NOMO-1 treated with DMSO at 0.1 percent for 48 hours (cell line): ENCODE measurements at regions not wholly inside any gene's neighbourhood (a gene's known extent, or its start where the extent isn't known, plus 50 kb on each side); places are given as distances from the start of the nearest gene placed in this dataset.
"Not testable (repeated sequence)": the region's sequence is repeated elsewhere in the genome, so short reads cannot be mapped to it uniquely, and the experiment has no call there.

Source experiments
- DNase-seq: peaks from one replicate; lab custom pipeline; 2025; ENCODE audit not compliant: unreplicated experiment; lab: John Stamatoyannopoulos, UW

DNA sequence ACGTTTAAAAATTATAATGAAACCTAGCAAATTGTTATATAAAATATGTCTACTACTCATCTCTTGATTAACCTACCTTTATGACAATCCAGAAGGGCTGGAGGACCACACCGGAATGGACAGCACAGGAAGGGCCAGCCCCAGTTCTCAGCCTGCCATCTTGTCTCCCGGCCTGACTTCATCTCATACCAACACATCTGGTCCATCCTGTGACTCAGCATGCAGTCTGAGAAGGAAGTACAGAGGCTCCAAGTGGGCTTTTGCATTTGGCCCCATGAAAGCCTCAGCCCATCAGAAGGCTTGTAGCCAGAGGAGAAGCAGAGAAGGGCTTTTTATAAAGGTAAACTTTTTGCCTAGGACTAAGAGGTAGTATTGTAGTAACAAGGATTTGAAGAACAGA is 436.6 kb downstream of the MRPL39 start:
- DNase-seq = no peak

DNA sequence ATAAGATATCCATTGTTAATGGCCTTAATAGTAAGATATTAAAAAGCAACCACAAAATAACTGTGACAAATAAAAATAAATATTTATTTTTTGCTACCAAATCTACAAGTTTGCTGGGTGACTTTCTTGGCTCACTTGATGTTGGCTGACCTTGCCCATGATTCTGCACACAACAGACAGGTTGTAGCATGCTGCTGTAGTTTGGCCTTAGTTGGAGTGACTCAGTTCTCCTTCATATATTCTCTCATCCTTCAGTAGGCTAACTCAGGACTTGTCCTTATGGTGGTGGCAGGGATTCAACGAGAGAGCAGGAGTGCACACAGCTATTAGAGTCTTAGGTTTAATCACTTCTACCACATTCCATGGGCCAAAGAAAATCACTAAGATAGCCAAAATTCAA is 437.9 kb downstream of the MRPL39 start:
- DNase-seq = no peak

DNA sequence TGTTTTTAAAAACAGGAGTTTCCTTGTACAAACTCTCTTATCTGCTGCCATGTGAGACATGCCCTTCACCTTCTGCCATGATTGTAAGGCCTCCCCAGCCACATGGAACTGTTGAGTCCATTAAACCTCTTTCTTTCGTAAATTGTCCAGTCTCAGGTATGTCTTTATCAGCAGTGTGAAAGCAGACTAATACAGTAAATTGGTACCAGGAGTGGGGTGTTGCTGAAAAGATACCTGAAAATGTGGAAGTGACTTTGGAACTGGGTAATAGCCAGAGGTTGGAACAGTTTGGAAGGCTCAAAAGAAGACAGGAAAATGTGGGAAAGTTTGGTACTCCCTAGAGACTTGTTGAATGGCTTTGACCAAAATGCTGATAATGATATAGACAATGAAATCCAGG is 440.4 kb downstream of the MRPL39 start:
- not testable (repeated sequence) for DNase-seq

DNA sequence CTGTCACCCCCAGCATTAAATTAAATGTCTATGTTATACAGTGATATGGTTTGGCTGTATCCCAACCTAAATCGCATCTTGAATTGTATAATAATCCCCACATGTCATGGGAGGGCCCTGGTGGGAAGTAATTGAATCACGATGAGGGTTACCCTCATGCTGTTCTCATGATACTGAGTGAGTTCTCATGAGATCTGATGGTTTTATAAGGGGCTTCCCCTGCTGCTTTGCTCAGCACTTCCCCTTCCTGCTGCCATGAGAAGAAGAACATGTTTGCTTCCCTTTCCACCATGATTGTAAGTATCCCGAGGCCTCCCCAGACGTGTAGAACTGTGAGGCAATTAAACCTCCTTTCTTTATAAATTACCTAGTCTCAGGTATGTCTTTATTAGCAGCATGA is 445.7 kb downstream of the MRPL39 start:
- no peak for DNase-seq

DNA sequence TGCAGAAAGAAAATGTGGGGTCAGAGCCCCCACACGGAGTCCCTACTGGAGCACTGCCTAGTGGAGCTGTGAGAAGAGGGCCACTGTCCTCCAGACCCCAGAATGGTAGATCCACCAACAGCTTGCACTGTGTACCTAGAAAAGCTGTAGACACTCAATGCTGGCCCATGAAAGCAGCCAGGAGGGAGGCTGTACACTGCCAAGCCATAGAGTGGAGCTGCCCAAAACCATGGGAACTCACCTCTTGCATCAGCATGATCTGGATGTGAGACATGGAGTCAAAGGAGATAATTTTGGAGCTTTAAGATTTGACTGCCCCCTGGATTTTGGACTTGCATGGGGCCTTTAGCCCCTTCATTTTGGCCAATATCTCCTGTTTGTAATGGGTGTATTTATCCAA is 452.3 kb downstream of the MRPL39 start:
- DNase-seq = not testable (repeated sequence)

DNA sequence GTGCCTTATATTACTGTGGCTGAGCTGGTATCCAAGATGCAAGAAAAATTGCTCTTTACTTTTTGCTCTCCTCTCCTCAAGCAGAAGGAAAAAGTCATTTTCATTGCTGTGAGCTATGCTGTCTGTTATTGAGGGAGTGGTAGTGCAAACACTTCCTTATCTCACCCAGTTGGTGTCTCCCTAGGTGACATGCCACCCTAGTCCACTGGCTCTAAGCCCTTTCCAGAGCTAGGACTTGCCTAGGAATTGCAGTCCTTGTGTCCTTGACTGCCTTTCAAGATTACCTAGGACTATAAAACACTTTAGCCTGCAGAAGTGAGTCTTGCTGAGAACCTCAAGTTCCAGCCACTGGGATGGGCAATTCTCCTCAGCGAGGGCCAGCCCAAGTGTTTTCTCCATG is 458.3 kb downstream of the MRPL39 start:
- no peak for DNase-seq

DNA sequence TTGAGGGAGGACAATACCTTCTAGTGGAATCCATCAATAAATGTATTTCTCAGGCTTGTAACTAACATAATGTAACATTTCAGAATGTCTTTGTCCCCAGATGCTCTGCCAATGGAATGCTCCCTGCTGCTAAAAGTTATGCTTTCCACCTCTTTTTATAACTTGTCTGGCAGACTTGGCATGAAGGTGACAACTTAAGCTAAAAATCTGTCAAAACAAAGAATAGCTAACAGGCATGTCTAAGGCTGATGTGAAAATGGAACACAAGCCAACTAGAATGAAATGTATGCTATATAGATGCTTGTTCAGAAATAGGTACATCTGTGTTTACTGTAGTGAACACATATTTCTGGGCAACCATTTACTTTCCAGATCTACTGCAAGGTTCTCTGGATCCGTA is 467.9 kb downstream of the MRPL39 start:
- DNase-seq = no peak

DNA sequence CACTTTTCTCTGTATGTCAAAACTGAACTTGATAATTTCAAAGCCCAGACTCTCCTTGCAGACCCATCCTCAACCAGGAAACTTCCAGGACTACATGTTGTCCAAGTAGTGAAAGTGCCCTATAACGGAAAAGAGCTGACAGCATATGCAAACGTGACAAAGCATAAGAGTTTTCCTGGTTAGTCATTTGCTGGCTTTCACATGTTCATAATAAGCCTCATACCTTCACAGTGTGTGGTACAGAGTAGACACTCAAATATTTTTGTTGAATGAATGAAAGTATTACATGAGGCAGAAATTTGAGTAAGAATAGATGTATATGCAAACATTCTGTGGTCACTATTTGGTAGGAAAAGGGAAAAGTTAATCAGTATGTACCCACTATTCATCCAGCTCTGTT is 473.3 kb downstream of the MRPL39 start:
- DNase-seq = no peak

DNA sequence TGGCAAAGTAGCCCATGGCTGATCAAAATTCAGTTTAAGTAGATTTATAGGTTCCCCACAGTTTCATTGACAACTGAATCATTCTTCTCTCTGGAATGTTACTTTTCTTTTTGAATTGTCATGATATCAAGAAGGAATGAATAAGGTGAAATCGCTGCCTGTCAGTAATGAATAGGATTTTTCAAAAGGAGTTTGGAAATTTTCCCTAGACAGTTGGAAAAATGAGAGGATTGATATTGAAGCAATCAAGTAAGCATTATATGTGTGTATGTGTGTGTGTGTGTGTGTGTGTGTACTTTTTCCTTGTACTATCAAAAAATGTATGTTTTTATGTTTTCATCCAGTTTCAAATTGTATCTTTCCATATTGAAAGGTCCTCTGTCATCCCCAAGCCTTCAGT is 479.5 kb downstream of the MRPL39 start:
- no peak for DNase-seq

DNA sequence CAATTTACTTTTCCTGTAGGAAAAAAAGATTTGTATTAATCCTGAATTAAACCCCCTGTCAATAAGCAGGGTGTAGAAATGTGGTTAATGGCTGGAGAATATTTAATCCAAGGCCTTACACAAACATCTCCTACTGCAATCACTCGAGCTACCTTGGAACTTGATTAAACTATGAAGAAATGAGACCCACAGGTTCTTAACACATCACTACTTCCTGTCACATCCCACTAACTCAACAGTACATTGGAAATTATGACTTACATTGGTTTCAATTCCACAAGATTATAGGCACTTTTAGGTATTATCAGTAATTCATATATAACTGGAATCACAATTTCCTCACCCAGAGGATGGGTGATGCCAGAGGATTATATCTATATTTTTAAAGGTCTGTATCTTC is 480.3 kb downstream of the MRPL39 start:
- no peak for DNase-seq

DNA sequence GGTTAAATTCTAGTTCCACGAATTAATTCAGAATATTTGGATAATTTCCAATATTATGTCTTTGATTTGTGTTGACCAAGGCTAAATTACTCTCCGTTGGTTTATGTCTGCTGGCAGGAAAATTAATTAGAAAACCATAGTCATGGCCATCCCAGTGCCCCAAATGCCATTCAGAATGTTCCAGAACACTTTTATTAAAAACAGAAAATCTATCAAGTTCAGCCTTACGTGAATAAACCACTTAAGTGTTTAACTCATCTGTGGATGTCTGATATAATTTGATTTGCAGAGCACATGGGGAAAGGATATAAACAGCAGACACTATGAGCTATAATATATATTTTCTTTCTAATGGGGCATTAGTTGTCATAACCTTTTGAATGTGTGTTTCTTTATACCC is 480.7 kb downstream of the MRPL39 start:
- no peak for DNase-seq

DNA sequence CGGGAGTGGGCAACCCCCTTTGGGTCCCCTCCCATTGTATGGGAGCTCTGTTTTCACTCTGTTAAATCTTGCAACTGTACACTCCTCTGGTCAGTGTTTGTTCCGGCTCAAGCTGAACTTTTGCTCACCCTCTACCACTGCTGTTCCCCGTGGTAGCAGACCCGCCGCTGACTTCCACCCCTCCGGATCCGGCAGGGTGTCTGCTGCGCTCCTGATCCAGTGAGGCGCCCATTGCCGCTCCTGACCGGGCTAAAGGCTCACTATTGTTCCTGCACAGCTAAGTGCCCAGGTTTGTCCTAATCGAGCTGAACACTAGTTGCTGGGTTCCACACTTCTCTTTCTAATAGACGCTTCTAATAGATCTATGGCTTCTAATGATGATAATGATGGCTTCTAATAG is 488.6 kb downstream of the MRPL39 start:
- DNase-seq = no peak

DNA sequence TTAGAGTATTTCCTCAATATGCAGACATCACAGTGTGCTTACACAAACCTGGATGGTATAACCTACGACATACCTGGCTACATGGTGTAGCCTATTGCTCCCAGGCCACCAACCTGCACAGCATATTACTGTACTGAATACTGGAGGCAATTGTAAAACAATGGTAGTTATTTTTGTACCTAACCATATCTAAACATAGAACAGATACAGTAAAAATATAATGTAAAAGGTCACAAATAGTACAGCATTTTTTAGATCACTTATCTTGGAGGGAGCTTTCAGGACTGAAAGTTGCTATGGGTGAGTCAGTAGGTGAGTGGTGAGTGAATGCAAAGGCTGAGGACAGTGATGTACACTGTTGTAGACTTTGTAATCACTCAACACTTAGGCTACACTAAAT is 492.3 kb downstream of the MRPL39 start:
- DNase-seq = no peak

DNA sequence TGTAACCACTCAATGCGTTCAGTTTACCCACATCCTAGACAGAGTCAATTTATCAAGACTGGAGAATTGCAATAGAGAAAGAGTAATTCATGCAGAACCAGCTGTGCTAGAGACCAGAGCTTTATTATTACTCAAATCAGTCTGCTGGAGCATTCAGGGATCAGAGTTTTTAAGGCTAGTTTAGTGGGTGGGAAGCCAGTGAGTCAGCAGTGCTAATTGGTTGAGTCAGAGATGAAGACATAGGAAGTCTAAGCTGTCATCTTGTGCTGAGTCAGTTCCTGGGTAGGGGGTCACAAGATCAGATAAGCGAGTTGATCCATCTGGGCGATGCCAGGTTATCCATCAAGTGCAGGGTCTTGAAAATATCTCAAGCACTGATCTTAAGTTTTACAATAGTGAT is 499.6 kb downstream of the MRPL39 start:
- peak; percentile 38 for DNase-seq

DNA sequence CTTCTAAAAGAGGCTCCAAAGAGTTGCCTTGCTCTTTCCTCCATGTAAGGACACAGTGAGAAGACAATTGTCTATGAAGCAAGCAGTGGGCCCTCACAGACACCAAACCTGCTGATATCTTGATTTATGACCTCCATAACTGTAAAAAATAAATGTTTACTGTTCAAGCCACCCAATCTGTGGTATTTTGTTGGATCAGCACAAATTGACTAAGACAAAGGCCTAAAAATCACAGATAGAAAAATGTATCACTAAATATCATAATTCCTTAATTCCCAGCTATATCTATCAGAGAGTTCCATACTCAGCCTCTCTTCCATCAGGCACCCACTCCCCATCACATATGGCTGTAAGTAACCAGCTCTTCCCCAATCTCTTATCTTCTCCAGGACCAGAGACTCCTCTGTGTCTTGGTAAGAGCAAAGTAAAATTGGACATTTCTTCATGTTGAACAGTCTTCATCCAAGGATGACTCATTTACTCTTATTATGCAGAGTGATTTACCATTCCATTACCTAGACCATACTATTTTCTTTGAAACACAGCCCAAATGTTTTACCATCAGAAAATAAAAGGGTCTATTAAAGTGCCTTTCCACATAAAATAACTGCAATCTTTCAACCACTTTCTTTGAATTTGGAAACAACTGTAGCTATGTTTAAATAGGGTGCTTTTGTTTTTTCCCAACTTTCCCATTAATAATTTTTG is 503.6 kb downstream of the MRPL39 start:
- DNase-seq = no peak

DNA sequence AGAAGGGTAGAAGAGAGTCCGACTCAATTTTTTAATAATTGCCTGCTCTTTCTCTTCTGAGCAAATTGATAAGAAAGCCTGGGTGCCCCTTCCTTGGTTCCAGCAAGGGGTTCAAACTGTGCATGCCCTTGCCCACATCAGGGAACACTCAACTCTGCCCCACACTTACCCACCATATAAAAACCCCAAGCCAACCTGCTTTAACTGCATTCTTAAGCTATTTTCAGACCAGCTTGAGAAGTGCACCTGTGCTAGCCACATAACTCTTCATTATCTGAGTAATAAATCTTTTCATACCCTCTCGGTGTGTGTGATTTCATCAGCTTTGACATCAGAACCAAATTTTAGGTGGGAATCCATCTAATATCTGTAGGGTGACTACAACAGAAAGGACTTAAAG is 509.6 kb downstream of the MRPL39 start:
- no peak for DNase-seq

DNA sequence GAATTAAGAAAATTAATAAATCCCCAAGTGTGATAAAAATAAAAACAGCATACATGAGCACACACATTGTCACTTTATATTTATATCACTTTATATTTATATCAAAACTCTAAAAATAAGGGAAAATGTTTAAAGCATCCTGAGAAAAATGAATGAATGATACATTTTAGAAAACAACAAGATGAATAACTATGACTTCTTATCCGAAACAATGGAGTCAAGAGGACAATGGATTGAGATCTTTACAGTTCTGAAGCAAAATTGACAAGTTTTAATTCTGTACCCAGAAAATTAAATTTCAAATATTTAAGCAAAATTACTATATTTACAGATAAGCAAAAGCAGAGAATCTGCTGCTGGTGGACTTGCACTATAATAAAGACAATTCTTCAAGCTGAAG is 512.6 kb downstream of the MRPL39 start:
- no peak for DNase-seq

DNA sequence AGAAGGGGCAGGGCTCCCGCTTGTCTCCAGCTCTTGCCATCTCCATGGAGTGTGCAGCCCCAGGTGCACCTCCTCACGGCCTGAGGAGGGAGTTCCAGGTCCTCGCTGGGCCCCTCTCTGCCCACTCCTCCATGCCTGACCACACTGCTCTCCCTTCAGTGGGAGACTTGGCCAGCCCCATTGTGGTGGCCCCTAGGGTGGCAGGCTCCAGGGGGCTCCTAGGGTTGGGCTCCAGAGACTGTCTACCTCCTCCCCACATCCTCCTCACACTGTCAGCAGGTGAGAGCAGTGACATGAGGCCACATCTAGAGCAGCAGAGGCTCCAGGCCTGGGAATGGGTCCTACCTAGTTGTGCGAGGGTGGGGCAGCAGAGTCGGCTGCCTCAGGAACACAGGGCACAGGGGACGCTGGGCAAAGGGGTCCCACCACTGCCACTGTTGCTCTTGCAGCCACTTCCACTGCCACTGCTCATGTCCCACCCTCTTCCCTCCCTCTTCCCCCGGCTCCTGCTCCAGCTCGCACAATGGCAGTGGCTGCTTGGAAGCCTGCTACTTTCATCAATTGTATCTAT is 514.8 kb downstream of the MRPL39 start:
- DNase-seq = no peak

DNA sequence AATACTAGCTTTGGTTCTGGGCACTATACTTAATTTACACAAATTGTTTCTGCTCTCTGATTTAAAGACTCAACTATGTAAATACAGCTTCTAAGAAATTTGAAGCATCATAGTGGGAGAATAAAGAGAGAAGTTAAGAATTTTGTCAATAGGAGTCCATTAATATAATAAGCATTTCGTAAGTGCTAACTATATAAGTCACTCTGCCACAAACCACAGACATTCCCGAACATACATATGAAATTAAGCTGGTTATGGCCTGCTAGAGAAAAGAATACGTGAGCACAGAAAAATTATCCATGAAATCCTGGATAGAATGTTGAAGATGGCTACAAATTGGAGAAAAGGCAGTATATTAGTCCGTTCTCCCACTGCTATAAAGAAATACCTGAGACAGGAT is 526.2 kb downstream of the MRPL39 start:
- DNase-seq = peak; percentile 13

DNA sequence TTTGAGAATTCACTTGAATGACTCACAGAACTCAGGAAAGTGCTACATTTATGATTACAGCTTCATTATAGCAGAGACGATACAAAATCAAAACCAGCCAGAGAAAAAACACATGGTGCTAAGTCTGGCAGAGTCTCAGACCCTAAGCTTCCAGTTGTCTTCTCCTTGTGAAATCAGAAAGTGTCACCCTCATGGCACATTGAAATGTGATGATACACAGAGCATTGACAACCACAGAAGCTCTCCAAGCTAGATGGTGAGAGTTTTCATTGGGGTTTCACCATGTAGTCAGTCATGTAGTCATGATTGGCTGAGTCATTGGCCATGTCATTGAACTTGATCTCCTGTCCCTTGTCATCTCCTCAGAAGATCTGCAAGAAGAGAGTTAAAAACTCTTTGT is 526.6 kb downstream of the MRPL39 start:
- peak; percentile 5 for DNase-seq

DNA sequence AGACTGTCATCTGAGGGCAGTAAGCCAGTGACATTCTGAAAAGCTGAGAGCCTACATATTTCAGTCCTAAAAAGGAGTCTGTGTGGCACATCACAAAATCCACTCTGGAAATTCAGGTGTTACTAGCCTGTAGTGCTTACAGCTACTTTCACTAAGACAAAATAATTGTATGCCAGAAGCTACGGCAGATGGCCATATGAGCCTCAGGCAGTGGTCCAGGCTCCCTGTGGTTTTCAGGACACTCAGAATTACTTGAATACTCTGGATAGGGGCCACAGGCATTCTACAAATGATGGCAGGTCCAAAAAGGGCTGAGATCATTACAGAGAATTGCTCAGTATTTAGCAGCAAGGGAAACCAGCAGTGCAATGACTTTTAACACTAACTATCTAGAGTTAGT is 527.1 kb downstream of the MRPL39 start:
- no peak for DNase-seq

DNA sequence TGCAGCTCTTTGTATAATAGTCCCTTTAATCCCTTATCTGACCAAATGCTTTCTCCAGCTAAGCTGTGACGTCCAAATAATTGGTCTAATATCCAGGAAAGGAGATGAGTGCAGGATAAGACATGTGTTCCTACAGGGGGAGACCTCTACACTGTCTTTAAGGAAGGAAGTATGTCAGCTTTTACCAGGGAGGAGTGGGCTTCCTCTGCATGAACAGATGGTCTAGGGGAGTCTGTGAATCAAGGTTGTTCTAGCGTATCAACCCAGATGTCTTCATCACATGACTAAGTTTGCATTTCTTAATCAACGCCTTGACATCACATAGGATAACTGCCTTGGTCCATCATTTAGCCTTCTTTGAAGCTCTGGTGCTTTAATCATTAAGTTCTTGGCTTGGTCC is 528.2 kb downstream of the MRPL39 start:
- DNase-seq = no peak

DNA sequence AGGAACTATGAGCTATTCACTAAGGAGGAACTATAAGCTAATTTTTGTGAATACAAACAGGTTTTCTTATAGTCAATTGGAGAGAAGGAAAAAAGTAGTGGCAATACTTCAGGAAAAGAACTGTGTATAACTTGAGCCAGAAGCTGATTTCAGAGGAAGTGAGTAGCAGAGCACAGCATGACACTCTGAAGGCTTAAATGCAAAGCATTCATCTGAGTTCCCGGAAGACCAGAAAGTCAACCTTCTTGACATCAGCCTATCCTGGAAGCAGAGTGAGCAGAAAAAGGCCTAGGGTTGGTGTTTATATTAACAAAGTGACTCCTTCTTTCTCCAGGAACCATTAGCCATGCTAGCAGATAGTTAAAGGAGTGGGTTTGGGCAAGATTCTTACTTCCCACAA is 545.2 kb downstream of the MRPL39 start:
- DNase-seq = peak; percentile 44
